Cardiac fibroblast (primary cell): ENCODE measurements at regions not wholly inside any gene's neighbourhood (a gene's known extent, or its start where the extent isn't known, plus 50 kb on each side); places are given as distances from the start of the nearest gene placed in this dataset.
A peak's percentile ranks its signal among the peaks of the same experiment; 100 is the strongest.

Experiments
- DNase-seq, 2 donors: peaks; one replicate each; pipeline versions ENCODE4 v3.0.0 to v3.0.0-alpha.2; 2010; ENCODE audit warnings: low read depth in 2 of 2
- H3K4me3 ChIP-seq, 2 donors: replicated peaks in 1 of 2; 1 replicate in 1 of 2; 2 replicates in 1 of 2; pipeline ENCODE4 v1.5.1; 2011; ENCODE audit warnings: low read depth in 2 of 2, low read length in 2 of 2, mild to moderate bottlenecking in 2 of 2, moderate library complexity in 1 of 2
- TF ChIP-seq, protein P1 (sequence below): IDR thresholded peaks from one replicate; pipeline ENCODE4 v1.5.1; 2011; ENCODE audit warnings: low read depth, mild to moderate bottlenecking, low read length, inconsistent platforms

- TF ChIP-seq, protein P1, sequence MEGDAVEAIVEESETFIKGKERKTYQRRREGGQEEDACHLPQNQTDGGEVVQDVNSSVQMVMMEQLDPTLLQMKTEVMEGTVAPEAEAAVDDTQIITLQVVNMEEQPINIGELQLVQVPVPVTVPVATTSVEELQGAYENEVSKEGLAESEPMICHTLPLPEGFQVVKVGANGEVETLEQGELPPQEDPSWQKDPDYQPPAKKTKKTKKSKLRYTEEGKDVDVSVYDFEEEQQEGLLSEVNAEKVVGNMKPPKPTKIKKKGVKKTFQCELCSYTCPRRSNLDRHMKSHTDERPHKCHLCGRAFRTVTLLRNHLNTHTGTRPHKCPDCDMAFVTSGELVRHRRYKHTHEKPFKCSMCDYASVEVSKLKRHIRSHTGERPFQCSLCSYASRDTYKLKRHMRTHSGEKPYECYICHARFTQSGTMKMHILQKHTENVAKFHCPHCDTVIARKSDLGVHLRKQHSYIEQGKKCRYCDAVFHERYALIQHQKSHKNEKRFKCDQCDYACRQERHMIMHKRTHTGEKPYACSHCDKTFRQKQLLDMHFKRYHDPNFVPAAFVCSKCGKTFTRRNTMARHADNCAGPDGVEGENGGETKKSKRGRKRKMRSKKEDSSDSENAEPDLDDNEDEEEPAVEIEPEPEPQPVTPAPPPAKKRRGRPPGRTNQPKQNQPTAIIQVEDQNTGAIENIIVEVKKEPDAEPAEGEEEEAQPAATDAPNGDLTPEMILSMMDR, result no peak
Observed at GRCh38 chr12:93177208-93178153, 200.2 kb upstream of the NUDT4 start.

DNA sequence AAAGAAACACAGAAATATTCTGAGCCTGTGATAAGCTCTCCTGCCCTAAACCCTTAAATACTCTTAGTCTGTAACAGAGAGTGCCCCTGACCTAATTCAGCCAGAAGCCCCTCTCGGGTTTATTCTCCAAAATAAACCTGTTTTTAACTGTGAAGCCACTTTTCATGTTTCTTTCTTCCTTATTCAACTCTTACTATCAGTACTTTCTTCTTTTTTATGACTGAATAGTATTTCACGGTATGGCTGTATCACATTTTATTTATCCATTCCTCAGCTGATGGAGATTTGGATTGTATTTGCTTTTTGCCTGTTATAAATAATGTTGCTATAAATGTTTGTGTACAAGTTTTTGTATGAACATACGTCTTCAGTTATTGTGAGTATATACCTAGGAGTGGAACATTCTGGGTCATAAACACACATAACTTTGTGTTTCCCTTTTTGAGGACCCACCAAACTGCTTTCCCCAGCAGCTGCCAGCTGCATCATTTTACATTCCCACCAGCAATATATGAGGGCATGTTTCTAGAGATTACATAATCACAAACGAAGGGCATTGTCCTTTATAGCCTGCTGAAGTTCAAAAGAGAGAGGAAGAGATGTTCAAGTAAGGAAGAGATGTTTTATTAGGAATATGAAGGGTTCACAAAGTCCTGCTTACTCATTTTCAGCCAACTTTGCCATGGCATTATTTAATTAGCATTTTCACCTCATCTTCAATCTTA is 199.4 kb upstream of the NUDT4 start:
- DNase-seq, result no peak
- TF ChIP-seq, protein P1, result no peak
- no peak overlapping the region for H3K4me3 ChIP-seq

More at GRCh38 chr12:93177208-93178153, 200.2 kb upstream of the NUDT4 start:
- peak; percentile 27 to 85 for DNase-seq
- H3K4me3 ChIP-seq, result no peak overlapping the region

GRCh38 chr12:93179792-93180191 is 197.9 kb upstream of the NUDT4 start:
- no peak for DNase-seq
- no peak overlapping the region for H3K4me3 ChIP-seq
- TF ChIP-seq, protein P1, result no peak

GRCh38 chr12:93180566-93180965 is 197.2 kb upstream of the NUDT4 start:
- DNase-seq, result no peak
- TF ChIP-seq, protein P1, result no peak
- H3K4me3 ChIP-seq, result no peak overlapping the region

- no peak for DNase-seq
- TF ChIP-seq, protein P1, result no peak
- H3K4me3 ChIP-seq, result no peak overlapping the region
Observed at GRCh38 chr12:93181409-93181965, 196.2 kb upstream of the NUDT4 start.

- DNase-seq, result peak; percentile 62 to 84
Observed at GRCh38 chr12:93183940-93184671, 193.6 kb upstream of the NUDT4 start.

More at GRCh38 chr12:93183940-93184671, 193.6 kb upstream of the NUDT4 start:
- TF ChIP-seq, protein P1, result no peak
- H3K4me3 ChIP-seq, result no peak overlapping the region
